AG09309 (cell line): ENCODE measurements at regions not wholly inside any gene's neighbourhood (a gene's known extent, or its start where the extent isn't known, plus 50 kb on each side); places are given as distances from the start of the nearest gene placed in this dataset.

ENCODE experiments used
- DNase-seq: peaks from one replicate; pipeline ENCODE4 v3.0.0-alpha.2; 2010; ENCODE audit warnings: low read depth
- H3K4me3 ChIP-seq: 2 replicates; pipeline ENCODE4 v1.5.1; 2011; ENCODE audit warnings: mild to moderate bottlenecking, low read depth, low read length, moderate library complexity; ENCODE audit not compliant: control insufficient read depth
- CTCF ChIP-seq: IDR thresholded peaks from 2 replicates; pipeline ENCODE4 v1.5.1; 2011; ENCODE audit warnings: mild to moderate bottlenecking, low read depth, low read length, inconsistent platforms; ENCODE audit not compliant: insufficient read depth, control insufficient read depth; ENCODE audit errors: missing control alignments

GRCh38 chr1:14090531-14090930 lies 390.5 kb downstream of the PRDM2 start:
- no peak overlapping the region for H3K4me3 ChIP-seq
- DNase-seq = no peak
- TF ChIP-seq CTCF = no peak

- DNase-seq = no peak
- no peak overlapping the region for H3K4me3 ChIP-seq
- TF ChIP-seq CTCF = peak; percentile 45
Measured at GRCh38 chr1:14094611-14095400, 394.8 kb downstream of the PRDM2 start.

- no peak for TF ChIP-seq CTCF
- no peak overlapping the region for H3K4me3 ChIP-seq
- no peak for DNase-seq
Measured at GRCh38 chr1:14098294-14098913, 398.4 kb downstream of the PRDM2 start.

GRCh38 chr1:14100444-14100843 lies 400.5 kb downstream of the PRDM2 start:
- DNase-seq = no peak
- TF ChIP-seq CTCF = no peak
- H3K4me3 ChIP-seq = no peak overlapping the region

- no peak for DNase-seq
- no peak overlapping the region for H3K4me3 ChIP-seq
- no peak for TF ChIP-seq CTCF
Measured at GRCh38 chr1:14100919-14101318, 400.9 kb downstream of the PRDM2 start.

- DNase-seq = no peak
- no peak overlapping the region for H3K4me3 ChIP-seq
- TF ChIP-seq CTCF = no peak
Measured at GRCh38 chr1:14102180-14102579, 402.2 kb downstream of the PRDM2 start.
